Dermis microvascular lymphatic vessel endothelial cell (primary cell): ENCODE measurements at regions not wholly inside any gene's neighbourhood (a gene's known extent, or its start where the extent isn't known, plus 50 kb on each side); places are given as distances from the start of the nearest gene placed in this dataset.
A peak's percentile ranks its signal among the peaks of the same experiment; 100 is the strongest.
"Not testable (repeated sequence)": the region's sequence is repeated elsewhere in the genome, so short reads cannot be mapped to it uniquely, and the experiment has no call there.

Experiments used
- DNase-seq, 2 donors: peaks; one replicate each; pipeline versions ENCODE4 v3.0.0 to v3.0.0-alpha.2; 2010; ENCODE audit warnings: low read depth in 2 of 2

GRCh38 chr3:33956776-33957175 lies 158.3 kb downstream of the PDCD6IP start:
- DNase-seq: no peak

GRCh38 chr3:33957176-33957575 lies 158.7 kb downstream of the PDCD6IP start:
- no peak for DNase-seq

- DNase-seq: no peak
These were observed 160.2 kb downstream of the PDCD6IP start for GRCh38 chr3:33958661-33959060.

- no peak for DNase-seq
These were observed 164.0 kb downstream of the PDCD6IP start for GRCh38 chr3:33962396-33962795.

- not testable (repeated sequence) for DNase-seq
These were observed 171.8 kb downstream of the PDCD6IP start for GRCh38 chr3:33970180-33970579.

GRCh38 chr3:33971055-33971454 lies 172.6 kb downstream of the PDCD6IP start:
- DNase-seq: no peak

- DNase-seq: no peak
These were observed 177.0 kb downstream of the PDCD6IP start for GRCh38 chr3:33975463-33975862.

GRCh38 chr3:33977227-33977626 lies 178.8 kb downstream of the PDCD6IP start:
- no peak for DNase-seq

- DNase-seq: peak in 1 of 2 donors; percentile 40
These were observed 181.8 kb downstream of the PDCD6IP start for GRCh38 chr3:33980252-33980651.

GRCh38 chr3:33982269-33982798 lies 183.9 kb downstream of the PDCD6IP start:
- DNase-seq: no peak

GRCh38 chr3:33982949-33983348 lies 184.5 kb downstream of the PDCD6IP start:
- DNase-seq: not testable (repeated sequence)

- DNase-seq: no peak
These were observed 190.8 kb downstream of the PDCD6IP start for GRCh38 chr3:33989229-33989628.

- DNase-seq: no peak
These were observed 193.2 kb downstream of the PDCD6IP start for GRCh38 chr3:33991673-33992072.

- DNase-seq: no peak
These were observed 195.2 kb downstream of the PDCD6IP start for GRCh38 chr3:33993631-33994030.

- DNase-seq: no peak
These were observed 196.1 kb downstream of the PDCD6IP start for GRCh38 chr3:33994568-33994967.

GRCh38 chr3:34000301-34000700 lies 201.9 kb downstream of the PDCD6IP start:
- DNase-seq: no peak

GRCh38 chr3:34001022-34001421 lies 202.6 kb downstream of the PDCD6IP start:
- no peak for DNase-seq

- no peak for DNase-seq
These were observed 203.6 kb downstream of the PDCD6IP start for GRCh38 chr3:34001990-34002389.

GRCh38 chr3:34002569-34003100 lies 204.2 kb downstream of the PDCD6IP start:
- DNase-seq: no peak

GRCh38 chr3:34005886-34006285 lies 207.5 kb downstream of the PDCD6IP start:
- DNase-seq: no peak

GRCh38 chr3:34008191-34008590 lies 209.8 kb downstream of the PDCD6IP start:
- no peak for DNase-seq

- DNase-seq: no peak
These were observed 210.7 kb downstream of the PDCD6IP start for GRCh38 chr3:34008836-34009809.
